Retinal pigment epithelial cell (primary cell): ENCODE measurements at regions not wholly inside any gene's neighbourhood (a gene's known extent, or its start where the extent isn't known, plus 50 kb on each side); places are given as distances from the start of the nearest gene placed in this dataset.
"Not testable (repeated sequence)": the region's sequence is repeated elsewhere in the genome, so short reads cannot be mapped to it uniquely, and the experiment has no call there.

Experiments
- DNase-seq: peaks from one replicate; pipeline ENCODE4 v3.0.0-alpha.2; 2010; ENCODE audit warnings: low read depth
- H3K4me3 ChIP-seq: 2 replicates; pipeline ENCODE4 v1.5.1; 2011; ENCODE audit warnings: mild to moderate bottlenecking, low read length, control low read depth, moderate library complexity
- CTCF ChIP-seq: conservative IDR thresholded peaks from 2 replicates; pipeline ENCODE4 v1.5.1; 2011; ENCODE audit warnings: low read depth, low read length, control low read depth, inconsistent platforms

GRCh38 chr6:132190097-132190814, 211.0 kb downstream of the MOXD1 start:
- TF ChIP-seq CTCF = no peak
- no peak for DNase-seq
- H3K4me3 ChIP-seq = no peak overlapping the region

- no peak for DNase-seq
- H3K4me3 ChIP-seq = no peak overlapping the region
- no peak for TF ChIP-seq CTCF
Observed at GRCh38 chr6:132188556-132189264, 212.6 kb downstream of the MOXD1 start.

GRCh38 chr6:132187816-132188215, 213.5 kb downstream of the MOXD1 start:
- TF ChIP-seq CTCF = no peak
- DNase-seq = no peak
- H3K4me3 ChIP-seq = no peak overlapping the region

- H3K4me3 ChIP-seq = not testable (repeated sequence)
Observed at GRCh38 chr6:132184966-132185365, 216.3 kb downstream of the MOXD1 start.

GRCh38 chr6:132179955-132180354, 221.3 kb downstream of the MOXD1 start:
- no peak overlapping the region for H3K4me3 ChIP-seq
- no peak for TF ChIP-seq CTCF
- DNase-seq = no peak

More at GRCh38 chr6:132184966-132185365, 216.3 kb downstream of the MOXD1 start:
- not testable (repeated sequence) for DNase-seq

- no peak for TF ChIP-seq CTCF
- DNase-seq = no peak
- H3K4me3 ChIP-seq = no peak overlapping the region
Observed at GRCh38 chr6:132174919-132175318, 223.7 kb upstream of the CCN2 start.

GRCh38 chr6:132168961-132169360, 217.8 kb upstream of the CCN2 start:
- no peak overlapping the region for H3K4me3 ChIP-seq
- TF ChIP-seq CTCF = no peak
- DNase-seq = no peak
